WI38 (cell line): ENCODE measurements at regions not wholly inside any gene's neighbourhood (a gene's known extent, or its start where the extent isn't known, plus 50 kb on each side); places are given as distances from the start of the nearest gene placed in this dataset.

ENCODE experiments used
- H3K4me3 ChIP-seq: 2 replicates; pipeline ENCODE4 v1.5.1; 2011; ENCODE audit warnings: low read depth, mild to moderate bottlenecking, control low read depth, low read length
- CTCF ChIP-seq: IDR thresholded peaks from 2 replicates; pipeline ENCODE4 v1.5.1; 2012; ENCODE audit warnings: low read depth, mild to moderate bottlenecking, control low read depth, low read length

- no peak for TF ChIP-seq CTCF
- H3K4me3 ChIP-seq: no peak overlapping the region
Measured at GRCh38 chr12:42802785-42803189, 213.2 kb upstream of the PRICKLE1 start.

- H3K4me3 ChIP-seq: no peak overlapping the region
- no peak for TF ChIP-seq CTCF
Measured at GRCh38 chr12:42801271-42801670, 211.7 kb upstream of the PRICKLE1 start.

- no peak overlapping the region for H3K4me3 ChIP-seq
- TF ChIP-seq CTCF: no peak
Measured at GRCh38 chr12:42799966-42800365, 210.4 kb upstream of the PRICKLE1 start.

- no peak for TF ChIP-seq CTCF
Measured at GRCh38 chr12:42798811-42799438, 209.4 kb upstream of the PRICKLE1 start.

GRCh38 chr12:42794806-42795205 lies 205.3 kb upstream of the PRICKLE1 start:
- no peak overlapping the region for H3K4me3 ChIP-seq
- no peak for TF ChIP-seq CTCF

More at GRCh38 chr12:42798811-42799438, 209.4 kb upstream of the PRICKLE1 start:
- H3K4me3 ChIP-seq: no peak overlapping the region

- no peak overlapping the region for H3K4me3 ChIP-seq
- no peak for TF ChIP-seq CTCF
Measured at GRCh38 chr12:42793166-42793565, 203.6 kb upstream of the PRICKLE1 start.

- H3K4me3 ChIP-seq: no peak overlapping the region
- TF ChIP-seq CTCF: no peak
Measured at GRCh38 chr12:42792265-42792664, 202.7 kb upstream of the PRICKLE1 start.
